ENCODE measurements at regions not wholly inside any gene's neighbourhood (a gene's known extent, or its start where the extent isn't known, plus 50 kb on each side); places are given as distances from the start of the nearest gene placed in this dataset.
"Not testable (repeated sequence)": the region's sequence is repeated elsewhere in the genome, so short reads cannot be mapped to it uniquely, and the experiment has no call there.

GRCh38 chr16:65314627-65315008, 192.8 kb upstream of the CDH11 start:
- no peak for DNase-seq

- DNase-seq: no peak
These were observed 192.2 kb upstream of the CDH11 start for GRCh38 chr16:65313936-65314626.

- no peak for DNase-seq
These were observed 190.9 kb upstream of the CDH11 start for GRCh38 chr16:65312795-65313194.

- DNase-seq: no peak
These were observed 190.2 kb upstream of the CDH11 start for GRCh38 chr16:65312071-65312470.

GRCh38 chr16:65310491-65310890, 188.6 kb upstream of the CDH11 start:
- DNase-seq: not testable (repeated sequence)

GRCh38 chr16:65309354-65309753, 187.5 kb upstream of the CDH11 start:
- no peak for DNase-seq

GRCh38 chr16:65308506-65308905, 186.6 kb upstream of the CDH11 start:
- no peak for DNase-seq

- no peak for DNase-seq
These were observed 185.4 kb upstream of the CDH11 start for GRCh38 chr16:65307286-65307685.

- DNase-seq: no peak
These were observed 184.9 kb upstream of the CDH11 start for GRCh38 chr16:65306722-65307121.

- DNase-seq: no peak
These were observed 184.4 kb upstream of the CDH11 start for GRCh38 chr16:65306300-65306699.

- no peak for DNase-seq
These were observed 183.6 kb upstream of the CDH11 start for GRCh38 chr16:65305266-65305959.

GRCh38 chr16:65301029-65301428, 179.2 kb upstream of the CDH11 start:
- DNase-seq: no peak

GRCh38 chr16:65297453-65297852, 175.6 kb upstream of the CDH11 start:
- no peak for DNase-seq

- DNase-seq: no peak
These were observed 173.7 kb upstream of the CDH11 start for GRCh38 chr16:65295527-65295926.

GRCh38 chr16:65294708-65295107, 172.8 kb upstream of the CDH11 start:
- DNase-seq: no peak

GRCh38 chr16:65294165-65294564, 172.3 kb upstream of the CDH11 start:
- no peak for DNase-seq

GRCh38 chr16:65289022-65289421, 167.2 kb upstream of the CDH11 start:
- DNase-seq: no peak

GRCh38 chr16:65287307-65287706, 165.4 kb upstream of the CDH11 start:
- no peak for DNase-seq

GRCh38 chr16:65285128-65286048, 163.5 kb upstream of the CDH11 start:
- no peak for DNase-seq

GRCh38 chr16:65284626-65285025, 162.8 kb upstream of the CDH11 start:
- DNase-seq: no peak

GRCh38 chr16:65283181-65283651, 161.4 kb upstream of the CDH11 start:
- no peak for DNase-seq

GRCh38 chr16:65281586-65281985, 159.7 kb upstream of the CDH11 start:
- no peak for DNase-seq

GRCh38 chr16:65280845-65281512, 159.1 kb upstream of the CDH11 start:
- no peak for DNase-seq

Data from GF-D8 (cell line).